ENCODE measurements at regions not wholly inside any gene's neighbourhood (a gene's known extent, or its start where the extent isn't known, plus 50 kb on each side); places are given as distances from the start of the nearest gene placed in this dataset.
A peak's percentile ranks its signal among the peaks of the same experiment; 100 is the strongest.

DNA sequence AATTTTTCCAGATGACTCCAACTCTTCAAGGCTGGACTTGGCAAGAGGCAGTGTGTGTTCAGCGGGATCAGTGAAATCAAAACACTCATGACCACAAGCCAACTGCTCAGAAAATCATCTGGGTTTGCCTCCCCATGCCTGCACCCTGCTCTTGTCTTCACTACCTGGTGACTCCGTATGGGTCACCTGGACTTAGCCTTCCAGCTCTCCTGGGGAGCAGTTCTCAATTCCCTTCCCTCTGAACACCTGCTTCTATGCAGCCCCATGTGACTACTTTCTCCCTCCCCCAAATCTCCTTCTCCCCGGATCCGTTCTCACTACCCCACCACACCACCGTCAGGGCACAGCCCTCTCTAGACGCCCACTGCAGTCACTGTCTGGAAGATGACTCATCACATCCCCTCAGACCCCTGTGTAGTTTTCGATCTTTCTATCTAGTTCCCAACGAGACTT lies 130.2 kb upstream of the ID2 start:
- H3K4me3 Mint-ChIP-seq: no peak overlapping the region
- H3K36me3 Mint-ChIP-seq (ENCODE audit: low read depth): no peaks in the 10 kb centered on the region
- H3K27ac Mint-ChIP-seq: no peak overlapping the region
- Histone ChIP-seq H3K9me3 (ENCODE audit: control insufficient read depth, low read length) (no peaks in the 10 kb centered on the region), H3K36me3 (ENCODE audit: control insufficient read depth, insufficient read depth, low read length) (no peaks in the 10 kb centered on the region), H3K4me1 (ENCODE audit: control insufficient read depth, insufficient read depth, low read length) (no peaks in the 10 kb centered on the region), H3K4me3 (ENCODE audit: low read length) (no peak overlapping the region), H3K27ac (ENCODE audit: low read depth, low read length) (no peak overlapping the region), H3K9ac (ENCODE audit: extremely low read depth, low read length, poor library complexity, severe bottlenecking) (no peak overlapping the region), H3K27me3 (ENCODE audit: control insufficient read depth, insufficient read depth, low read length, poor library complexity, severe bottlenecking) (no peaks in the 10 kb centered on the region)
- WGBS, 2 experiments (ENCODE audit: insufficient coverage in 1 of 2, insufficient read length in 1 of 2): 85 to 100% methylated on average over 1 to 8 of the region's 8 CpGs
- DNase-seq: peak; percentile 33
- peaks cover 3% of the 10 kb centered on the region for H3K27me3 Mint-ChIP-seq (ENCODE audit: insufficient read depth)
- no peaks in the 10 kb centered on the region for H3K9me3 Mint-ChIP-seq
- TF ChIP-seq CTCF (conservative IDR thresholded peaks at IDR 0.05): no peak
- H3K4me1 Mint-ChIP-seq: peaks cover 7% of the 10 kb centered on the region

DNA sequence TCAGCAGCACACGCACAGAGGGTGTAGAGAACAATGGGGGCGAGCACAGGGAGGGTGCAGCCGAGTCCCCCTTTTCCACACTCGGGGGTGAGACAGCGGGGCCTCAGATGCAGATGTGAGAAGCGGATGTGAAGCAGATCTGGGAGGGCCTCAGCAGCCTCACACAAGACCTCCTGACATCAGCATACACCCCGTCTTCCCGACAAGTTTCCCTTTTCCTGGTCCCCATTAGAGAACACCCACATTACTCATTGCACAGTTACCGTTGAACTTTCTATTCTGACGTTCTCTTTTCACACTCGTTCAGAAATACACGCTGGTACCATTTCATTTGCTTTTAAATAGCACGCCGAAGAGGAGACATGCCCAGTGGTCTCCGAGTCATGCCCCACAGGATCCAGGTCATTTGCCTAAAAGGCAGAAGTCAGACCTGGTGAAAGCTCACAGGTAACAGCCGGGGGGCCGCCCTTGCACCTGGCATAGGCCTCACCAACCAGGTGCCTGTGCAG lies 129.5 kb upstream of the ID2 start:
- WGBS, 2 experiments (ENCODE audit: insufficient coverage in 1 of 2, insufficient read length in 1 of 2): 90 to 91% methylated on average over 12 to 17 of the region's 17 CpGs
- TF ChIP-seq CTCF (conservative IDR thresholded peaks at IDR 0.05): no peak
- no peak overlapping the region for H3K4me3 Mint-ChIP-seq
- H3K4me1 Mint-ChIP-seq: peaks cover 7% of the 10 kb centered on the region
- no peak overlapping the region for H3K27ac Mint-ChIP-seq
- no peak overlapping the region for H3K4me3 ChIP-seq (ENCODE audit: low read length)
- DNase-seq: peak; percentile 34
- no peaks in the 10 kb centered on the region for H3K4me1 ChIP-seq (ENCODE audit: control insufficient read depth, insufficient read depth, low read length)
- H3K9me3 ChIP-seq (ENCODE audit: control insufficient read depth, low read length): no peaks in the 10 kb centered on the region
- peaks cover 3% of the 10 kb centered on the region for H3K27me3 Mint-ChIP-seq (ENCODE audit: insufficient read depth)
- H3K36me3 ChIP-seq (ENCODE audit: control insufficient read depth, insufficient read depth, low read length): no peaks in the 10 kb centered on the region
- H3K9ac ChIP-seq (ENCODE audit: extremely low read depth, low read length, poor library complexity, severe bottlenecking): no peak overlapping the region
- H3K36me3 Mint-ChIP-seq (ENCODE audit: low read depth): no peaks in the 10 kb centered on the region
- no peaks in the 10 kb centered on the region for H3K9me3 Mint-ChIP-seq
- H3K27me3 ChIP-seq (ENCODE audit: control insufficient read depth, insufficient read depth, low read length, poor library complexity, severe bottlenecking): no peaks in the 10 kb centered on the region
- H3K27ac ChIP-seq (ENCODE audit: low read depth, low read length): no peak overlapping the region

DNA sequence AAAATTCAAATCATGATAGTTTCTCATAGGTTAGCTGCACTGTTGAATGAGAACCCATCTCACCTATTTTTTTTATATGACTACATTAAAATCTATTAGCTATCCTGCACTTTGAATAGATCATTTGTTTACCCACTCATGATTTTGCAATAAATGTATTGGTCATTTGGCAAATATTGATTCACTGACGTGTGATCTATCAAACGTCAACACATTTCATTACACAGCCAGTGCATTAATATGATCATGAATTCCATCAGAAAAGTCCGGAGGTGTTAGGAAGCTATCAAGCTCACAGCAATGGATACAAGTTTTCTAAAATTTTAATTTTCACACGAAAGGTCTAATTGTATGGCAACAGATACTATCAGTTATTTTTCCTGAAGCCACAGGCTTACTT lies 128.2 kb upstream of the ID2 start:
- no peaks in the 10 kb centered on the region for H3K27me3 Mint-ChIP-seq (ENCODE audit: insufficient read depth)
- WGBS, 2 experiments (ENCODE audit: insufficient coverage in 1 of 2, insufficient read length in 1 of 2): 91 to 93% methylated on average over 4 of the region's 4 CpGs
- H3K27ac Mint-ChIP-seq: no peak overlapping the region
- Histone ChIP-seq H3K4me3 (ENCODE audit: low read length) (no peak overlapping the region), H3K27ac (ENCODE audit: low read depth, low read length) (no peak overlapping the region), H3K9me3 (ENCODE audit: control insufficient read depth, low read length) (peaks cover 5% of the 10 kb centered on the region), H3K4me1 (ENCODE audit: control insufficient read depth, insufficient read depth, low read length) (no peaks in the 10 kb centered on the region), H3K36me3 (ENCODE audit: control insufficient read depth, insufficient read depth, low read length) (no peaks in the 10 kb centered on the region), H3K27me3 (ENCODE audit: control insufficient read depth, insufficient read depth, low read length, poor library complexity, severe bottlenecking) (no peaks in the 10 kb centered on the region), H3K9ac (ENCODE audit: extremely low read depth, low read length, poor library complexity, severe bottlenecking) (no peak overlapping the region)
- H3K9me3 Mint-ChIP-seq: peaks cover 6% of the 10 kb centered on the region
- no peak for DNase-seq
- TF ChIP-seq CTCF (conservative IDR thresholded peaks at IDR 0.05): no peak
- no peaks in the 10 kb centered on the region for H3K36me3 Mint-ChIP-seq (ENCODE audit: low read depth)
- peaks cover 2% of the 10 kb centered on the region for H3K4me1 Mint-ChIP-seq
- no peak overlapping the region for H3K4me3 Mint-ChIP-seq

Data from endodermal cell (in vitro differentiated cells).